GM12878 (cell line): ENCODE measurements at regions not wholly inside any gene's neighbourhood (a gene's known extent, or its start where the extent isn't known, plus 50 kb on each side); places are given as distances from the start of the nearest gene placed in this dataset.

Experiments used
- ATAC-seq: fragments of 200-7000 bp; cut with Tn5 transposase; 3 replicates; pipeline ENCODE4 v1.9.1; 2020; ENCODE audit warnings: mild to moderate bottlenecking, moderate library complexity
- BruUV-seq: library from RNA; stranded (reverse); fragments of 400-500 nt; replicated peaks from 2 replicates; lab custom pipeline; 2021; lab: Mats Ljungman, UMichigan
- CTCF ChIA-PET: fragments of 300-600 bp; sonication (Branson Sonifier 250); formaldehyde crosslinking; extraction: SDS; loops from one replicate; lab custom pipeline; 2021; ENCODE audit warnings: inconsistent platforms; lab: Yijun Ruan, JAX
- POLR2A ChIA-PET: fragments of 350-600 bp; formaldehyde crosslinking; extraction: SDS; loops from one replicate; lab custom pipeline; 2021; ENCODE audit warnings: inconsistent platforms; lab: Charles Lee
- RAD21 ChIA-PET: fragments of 300-600 bp; sonication (Branson Sonifier 250); formaldehyde crosslinking; loops from one replicate; lab custom pipeline; 2023; ENCODE audit warnings: antibody characterized with exemption; ENCODE audit not compliant: unreplicated experiment; lab: Charles Lee
- SMC1A ChIA-PET: fragments of 300-600 bp; sonication (Branson Sonifier 250); formaldehyde crosslinking; loops from one replicate; lab custom pipeline; 2023; ENCODE audit not compliant: unreplicated experiment, uncharacterized antibody; lab: Charles Lee
- DNase-seq: peaks from one replicate; pipeline ENCODE4 v3.0.0-alpha.2; 2011; ENCODE audit warnings: low read depth, low spot score
- FAIRE-seq: peaks from 3 replicates; lab custom pipeline; 2011; peaks lifted over from hg19 to GRCh38; lab: Jason Lieb, UNC
- H2AFZ ChIP-seq: 2 replicates; pipeline ENCODE4 v1.6.0; 2011; ENCODE audit warnings: low read depth, low read length, control low read depth; ENCODE audit not compliant: control insufficient read depth
- H3K27ac ChIP-seq: 2 replicates; pipeline ENCODE4 v1.5.1; 2011; ENCODE audit warnings: control low read depth; ENCODE audit not compliant: control insufficient read depth, insufficient read depth
- H3K27me3 ChIP-seq, 2 experiments: replicated peaks in 1 of 2; 2 replicates each; pipeline versions ENCODE4 v1.6.0 to v1.6.1; 2011; ENCODE audit warnings: low read length in 1 of 2; ENCODE audit not compliant: control insufficient read depth in 2 of 2, insufficient read depth in 2 of 2
- H3K36me3 ChIP-seq, 2 experiments: 2 replicates each; pipeline ENCODE4 v1.5.1; 2011; ENCODE audit warnings: low read length in 1 of 2; ENCODE audit not compliant: control insufficient read depth in 2 of 2, insufficient read depth in 2 of 2
- H3K4me1 ChIP-seq: 2 replicates; pipeline ENCODE4 v1.6.1; 2011; ENCODE audit warnings: mild to moderate bottlenecking, low read length, moderate library complexity, mixed read lengths; ENCODE audit not compliant: control insufficient read depth, insufficient read depth
- H3K4me2 ChIP-seq: 2 replicates; pipeline ENCODE4 v1.6.0; 2011; ENCODE audit warnings: control low read depth; ENCODE audit not compliant: control insufficient read depth, insufficient read depth
- H3K4me3 ChIP-seq: fragments of 200-600 bp; sonication (generic); 2 replicates; pipeline ENCODE4 v1.5.1; 2016
- H3K79me2 ChIP-seq: 2 replicates; pipeline ENCODE4 v1.6.0; 2011; ENCODE audit warnings: low read length; ENCODE audit not compliant: control insufficient read depth, insufficient read depth
- H3K9ac ChIP-seq: 2 replicates; pipeline ENCODE4 v1.8.0; 2011; ENCODE audit warnings: low read length, control low read depth, mixed read lengths; ENCODE audit not compliant: control insufficient read depth, insufficient read depth
- H3K9me3 ChIP-seq: replicated peaks from 3 replicates; pipeline ENCODE4 v1.5.1; 2011; ENCODE audit warnings: mild to moderate bottlenecking, low read length; ENCODE audit not compliant: control insufficient read depth, insufficient read depth
- H4K20me1 ChIP-seq: 2 replicates; pipeline ENCODE4 v1.6.0; 2011; ENCODE audit not compliant: control insufficient read depth, insufficient read depth
- CBFB ChIP-seq: IDR thresholded peaks from 2 replicates; pipeline ENCODE4 v1.6.1; 2016; ENCODE audit warnings: antibody characterized with exemption, low read depth
- CHD1 ChIP-seq: IDR thresholded peaks from 2 replicates; pipeline ENCODE4 v1.6.1; 2012; ENCODE audit warnings: low read depth, low read length, improper control_type of control experiment
- EGR1 ChIP-seq, 2 experiments: IDR thresholded peaks; 1 replicate in 1 of 2; 2 replicates in 1 of 2; pipeline ENCODE4 v1.6.1; 2011 to 2012; ENCODE audit warnings: low read depth in 2 of 2, low read length in 2 of 2, borderline replicate concordance in 1 of 2, mild to moderate bottlenecking in 1 of 2, moderate library complexity in 1 of 2
- MXI1 ChIP-seq: fragments of 150-350 bp; IDR thresholded peaks from 2 replicates; pipeline ENCODE4 v1.6.1; 2011; ENCODE audit warnings: low read depth, mild to moderate bottlenecking, inconsistent platforms, low read length, improper control_type of control experiment
- NBN ChIP-seq: fragments of 450-650 bp; IDR thresholded peaks from 2 replicates; pipeline ENCODE4 v1.6.1; 2016
- NR2C1 ChIP-seq: fragments of 450-650 bp; IDR thresholded peaks from 2 replicates; pipeline ENCODE4 v1.6.1; 2017; ENCODE audit warnings: antibody characterized with exemption, mild to moderate bottlenecking, moderate library complexity
- PAX8 ChIP-seq: fragments of 450-650 bp; IDR thresholded peaks from 2 replicates; pipeline ENCODE4 v1.6.1; 2017; ENCODE audit warnings: mild to moderate bottlenecking, moderate library complexity
- SPI1 ChIP-seq: IDR thresholded peaks from 2 replicates; pipeline ENCODE4 v1.6.1; 2011; ENCODE audit warnings: low read depth, mild to moderate bottlenecking, low read length, moderate library complexity, borderline replicate concordance; ENCODE audit not compliant: insufficient read depth
- in situ Hi-C: fragments of 300-500 bp; cut with MboI; formaldehyde crosslinking; loops from 9 replicates; pipeline ENCODE4 v1.14.3; 2018; ENCODE audit warnings: mixed read lengths
- intact Hi-C: fragments of 100-400 bp; cut with micrococcal nuclease; formaldehyde crosslinking; loops from one replicate; pipeline ENCODE4 v1.14.2; 2022; ENCODE audit not compliant: unreplicated experiment
- TF ChIP-seq, protein P1 (sequence below): fragments of 450-650 bp; IDR thresholded peaks from 2 replicates; pipeline ENCODE4 v1.6.1; 2017; ENCODE audit warnings: mild to moderate bottlenecking, moderate library complexity
- TF ChIP-seq, protein P2 (sequence below): IDR thresholded peaks from 2 replicates; pipeline ENCODE4 v1.6.1; 2012; ENCODE audit warnings: low read length, inconsistent platforms
- TF ChIP-seq, protein P3 (sequence below): IDR thresholded peaks from 2 replicates; pipeline ENCODE4 v1.6.1; 2012; ENCODE audit warnings: low read depth, low read length, improper control_type of control experiment
- TF ChIP-seq, protein P4 (sequence below): IDR thresholded peaks from 2 replicates; pipeline ENCODE4 v1.6.1; 2011; ENCODE audit warnings: low read depth, mild to moderate bottlenecking, low read length, moderate library complexity, borderline replicate concordance; ENCODE audit errors: extremely low read depth
- TF ChIP-seq, protein P5 (sequence below): fragments of 450-650 bp; formaldehyde crosslinking; IDR thresholded peaks from 2 replicates; pipeline ENCODE4 v1.4.0; 2020; ENCODE audit warnings: mild to moderate bottlenecking, moderate library complexity

DNA sequence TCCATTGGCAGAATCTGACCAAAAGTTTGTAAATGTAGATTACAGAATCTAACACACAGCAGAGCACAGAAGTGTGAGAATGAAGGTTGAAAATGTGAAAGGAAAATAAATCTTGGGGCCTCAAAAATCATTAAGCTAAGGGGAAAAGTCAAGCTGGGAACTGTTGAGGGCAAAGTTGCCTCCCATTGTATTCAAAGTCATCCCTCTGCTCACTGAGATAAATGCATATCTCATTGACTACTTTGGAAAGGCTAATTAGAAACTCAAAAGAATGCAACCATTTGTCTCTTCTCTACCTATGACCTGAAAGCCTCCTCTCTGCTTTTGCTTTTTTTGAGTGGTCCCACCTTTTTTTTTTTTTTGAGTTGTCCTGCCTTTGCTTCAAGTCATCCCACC, 97.4 kb upstream of the ATF7IP start (continued):
- TF ChIP-seq, protein P1, sequence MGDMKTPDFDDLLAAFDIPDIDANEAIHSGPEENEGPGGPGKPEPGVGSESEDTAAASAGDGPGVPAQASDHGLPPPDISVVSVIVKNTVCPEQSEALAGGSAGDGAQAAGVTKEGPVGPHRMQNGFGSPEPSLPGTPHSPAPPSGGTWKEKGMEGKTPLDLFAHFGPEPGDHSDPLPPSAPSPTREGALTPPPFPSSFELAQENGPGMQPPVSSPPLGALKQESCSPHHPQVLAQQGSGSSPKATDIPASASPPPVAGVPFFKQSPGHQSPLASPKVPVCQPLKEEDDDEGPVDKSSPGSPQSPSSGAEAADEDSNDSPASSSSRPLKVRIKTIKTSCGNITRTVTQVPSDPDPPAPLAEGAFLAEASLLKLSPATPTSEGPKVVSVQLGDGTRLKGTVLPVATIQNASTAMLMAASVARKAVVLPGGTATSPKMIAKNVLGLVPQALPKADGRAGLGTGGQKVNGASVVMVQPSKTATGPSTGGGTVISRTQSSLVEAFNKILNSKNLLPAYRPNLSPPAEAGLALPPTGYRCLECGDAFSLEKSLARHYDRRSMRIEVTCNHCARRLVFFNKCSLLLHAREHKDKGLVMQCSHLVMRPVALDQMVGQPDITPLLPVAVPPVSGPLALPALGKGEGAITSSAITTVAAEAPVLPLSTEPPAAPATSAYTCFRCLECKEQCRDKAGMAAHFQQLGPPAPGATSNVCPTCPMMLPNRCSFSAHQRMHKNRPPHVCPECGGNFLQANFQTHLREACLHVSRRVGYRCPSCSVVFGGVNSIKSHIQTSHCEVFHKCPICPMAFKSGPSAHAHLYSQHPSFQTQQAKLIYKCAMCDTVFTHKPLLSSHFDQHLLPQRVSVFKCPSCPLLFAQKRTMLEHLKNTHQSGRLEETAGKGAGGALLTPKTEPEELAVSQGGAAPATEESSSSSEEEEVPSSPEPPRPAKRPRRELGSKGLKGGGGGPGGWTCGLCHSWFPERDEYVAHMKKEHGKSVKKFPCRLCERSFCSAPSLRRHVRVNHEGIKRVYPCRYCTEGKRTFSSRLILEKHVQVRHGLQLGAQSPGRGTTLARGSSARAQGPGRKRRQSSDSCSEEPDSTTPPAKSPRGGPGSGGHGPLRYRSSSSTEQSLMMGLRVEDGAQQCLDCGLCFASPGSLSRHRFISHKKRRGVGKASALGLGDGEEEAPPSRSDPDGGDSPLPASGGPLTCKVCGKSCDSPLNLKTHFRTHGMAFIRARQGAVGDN, result no peak
- no peak for TF ChIP-seq CBFB
- TF ChIP-seq EGR1 (IDR thresholded peaks at IDR 0.05; ENCODE audit: borderline replicate concordance in 1 of 2, low read depth in 2 of 2, low read length in 2 of 2), result no peak
- TF ChIP-seq NR2C1, result no peak
- TF ChIP-seq, protein P2, sequence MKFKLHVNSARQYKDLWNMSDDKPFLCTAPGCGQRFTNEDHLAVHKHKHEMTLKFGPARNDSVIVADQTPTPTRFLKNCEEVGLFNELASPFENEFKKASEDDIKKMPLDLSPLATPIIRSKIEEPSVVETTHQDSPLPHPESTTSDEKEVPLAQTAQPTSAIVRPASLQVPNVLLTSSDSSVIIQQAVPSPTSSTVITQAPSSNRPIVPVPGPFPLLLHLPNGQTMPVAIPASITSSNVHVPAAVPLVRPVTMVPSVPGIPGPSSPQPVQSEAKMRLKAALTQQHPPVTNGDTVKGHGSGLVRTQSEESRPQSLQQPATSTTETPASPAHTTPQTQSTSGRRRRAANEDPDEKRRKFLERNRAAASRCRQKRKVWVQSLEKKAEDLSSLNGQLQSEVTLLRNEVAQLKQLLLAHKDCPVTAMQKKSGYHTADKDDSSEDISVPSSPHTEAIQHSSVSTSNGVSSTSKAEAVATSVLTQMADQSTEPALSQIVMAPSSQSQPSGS, result no peak

DNA sequence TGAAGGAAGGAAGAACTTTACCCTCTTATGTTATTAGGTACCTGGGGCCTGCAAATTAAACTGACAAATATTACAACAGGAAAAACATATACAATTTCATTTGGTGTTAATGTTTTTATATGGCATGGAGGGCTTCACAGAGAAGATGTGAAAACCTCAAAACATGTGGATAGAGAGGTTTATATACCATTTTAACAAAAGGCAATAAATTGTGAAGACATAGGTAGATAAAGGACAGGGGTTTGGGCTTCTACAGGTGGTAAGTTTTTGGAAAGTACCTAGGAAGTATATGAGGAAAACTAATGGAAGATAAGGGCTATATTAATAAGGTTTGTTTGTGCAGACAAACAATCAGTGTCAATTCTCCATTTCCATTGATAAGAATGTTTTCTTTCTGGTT, 95.1 kb upstream of the ATF7IP start:
- H2AFZ ChIP-seq, result no peak overlapping the region
- peaks cover 16% of the 10 kb centered on the region for H3K9me3 ChIP-seq
- H3K79me2 ChIP-seq, result no peaks in the 10 kb centered on the region
- ChIA-PET SMC1A (no interaction called here), CTCF (no interaction called here), RAD21 (no interaction called here), POLR2A (no interaction called here)
- no peaks in the 10 kb centered on the region for H4K20me1 ChIP-seq
- H3K4me3 ChIP-seq, result no peak overlapping the region
- ATAC-seq (no peak), DNase-seq (no peak), FAIRE-seq (no peak)
- intact Hi-C loops (no loop called here), in situ Hi-C loops (no loop called here)
- H3K27ac ChIP-seq, result no peak overlapping the region
- no TSS peak for BruUV-seq
- H3K36me3 ChIP-seq, result no peaks in the 10 kb centered on the region
- H3K4me1 ChIP-seq, result peaks cover 3% of the 10 kb centered on the region
- H3K4me2 ChIP-seq, result no peak overlapping the region
- H3K27me3 ChIP-seq, result no peaks in the 10 kb centered on the region
- H3K9ac ChIP-seq, result no peak overlapping the region
- TF ChIP-seq, protein P3, sequence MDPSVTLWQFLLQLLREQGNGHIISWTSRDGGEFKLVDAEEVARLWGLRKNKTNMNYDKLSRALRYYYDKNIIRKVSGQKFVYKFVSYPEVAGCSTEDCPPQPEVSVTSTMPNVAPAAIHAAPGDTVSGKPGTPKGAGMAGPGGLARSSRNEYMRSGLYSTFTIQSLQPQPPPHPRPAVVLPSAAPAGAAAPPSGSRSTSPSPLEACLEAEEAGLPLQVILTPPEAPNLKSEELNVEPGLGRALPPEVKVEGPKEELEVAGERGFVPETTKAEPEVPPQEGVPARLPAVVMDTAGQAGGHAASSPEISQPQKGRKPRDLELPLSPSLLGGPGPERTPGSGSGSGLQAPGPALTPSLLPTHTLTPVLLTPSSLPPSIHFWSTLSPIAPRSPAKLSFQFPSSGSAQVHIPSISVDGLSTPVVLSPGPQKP, result no peak
- TF ChIP-seq PAX8, result no peak
- no peak for TF ChIP-seq MXI1
- TF ChIP-seq CHD1, result no peak
- no peak for TF ChIP-seq NBN
- TF ChIP-seq, protein P4, sequence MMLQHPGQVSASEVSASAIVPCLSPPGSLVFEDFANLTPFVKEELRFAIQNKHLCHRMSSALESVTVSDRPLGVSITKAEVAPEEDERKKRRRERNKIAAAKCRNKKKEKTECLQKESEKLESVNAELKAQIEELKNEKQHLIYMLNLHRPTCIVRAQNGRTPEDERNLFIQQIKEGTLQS, result no peak
- TF ChIP-seq SPI1, result no peak
- TF ChIP-seq NR2C1, result no peak
- no peak for TF ChIP-seq EGR1 (IDR thresholded peaks at IDR 0.05; ENCODE audit: borderline replicate concordance in 1 of 2, low read depth in 2 of 2, low read length in 2 of 2)
- TF ChIP-seq, protein P5, sequence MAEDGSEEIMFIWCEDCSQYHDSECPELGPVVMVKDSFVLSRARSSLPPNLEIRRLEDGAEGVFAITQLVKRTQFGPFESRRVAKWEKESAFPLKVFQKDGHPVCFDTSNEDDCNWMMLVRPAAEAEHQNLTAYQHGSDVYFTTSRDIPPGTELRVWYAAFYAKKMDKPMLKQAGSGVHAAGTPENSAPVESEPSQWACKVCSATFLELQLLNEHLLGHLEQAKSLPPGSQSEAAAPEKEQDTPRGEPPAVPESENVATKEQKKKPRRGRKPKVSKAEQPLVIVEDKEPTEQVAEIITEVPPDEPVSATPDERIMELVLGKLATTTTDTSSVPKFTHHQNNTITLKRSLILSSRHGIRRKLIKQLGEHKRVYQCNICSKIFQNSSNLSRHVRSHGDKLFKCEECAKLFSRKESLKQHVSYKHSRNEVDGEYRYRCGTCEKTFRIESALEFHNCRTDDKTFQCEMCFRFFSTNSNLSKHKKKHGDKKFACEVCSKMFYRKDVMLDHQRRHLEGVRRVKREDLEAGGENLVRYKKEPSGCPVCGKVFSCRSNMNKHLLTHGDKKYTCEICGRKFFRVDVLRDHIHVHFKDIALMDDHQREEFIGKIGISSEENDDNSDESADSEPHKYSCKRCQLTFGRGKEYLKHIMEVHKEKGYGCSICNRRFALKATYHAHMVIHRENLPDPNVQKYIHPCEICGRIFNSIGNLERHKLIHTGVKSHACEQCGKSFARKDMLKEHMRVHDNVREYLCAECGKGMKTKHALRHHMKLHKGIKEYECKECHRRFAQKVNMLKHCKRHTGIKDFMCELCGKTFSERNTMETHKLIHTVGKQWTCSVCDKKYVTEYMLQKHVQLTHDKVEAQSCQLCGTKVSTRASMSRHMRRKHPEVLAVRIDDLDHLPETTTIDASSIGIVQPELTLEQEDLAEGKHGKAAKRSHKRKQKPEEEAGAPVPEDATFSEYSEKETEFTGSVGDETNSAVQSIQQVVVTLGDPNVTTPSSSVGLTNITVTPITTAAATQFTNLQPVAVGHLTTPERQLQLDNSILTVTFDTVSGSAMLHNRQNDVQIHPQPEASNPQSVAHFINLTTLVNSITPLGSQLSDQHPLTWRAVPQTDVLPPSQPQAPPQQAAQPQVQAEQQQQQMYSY (CRISPR knock-in tag), result no peak
